ENCODE measurements at regions not wholly inside any gene's neighbourhood (a gene's known extent, or its start where the extent isn't known, plus 50 kb on each side); places are given as distances from the start of the nearest gene placed in this dataset.

DNA sequence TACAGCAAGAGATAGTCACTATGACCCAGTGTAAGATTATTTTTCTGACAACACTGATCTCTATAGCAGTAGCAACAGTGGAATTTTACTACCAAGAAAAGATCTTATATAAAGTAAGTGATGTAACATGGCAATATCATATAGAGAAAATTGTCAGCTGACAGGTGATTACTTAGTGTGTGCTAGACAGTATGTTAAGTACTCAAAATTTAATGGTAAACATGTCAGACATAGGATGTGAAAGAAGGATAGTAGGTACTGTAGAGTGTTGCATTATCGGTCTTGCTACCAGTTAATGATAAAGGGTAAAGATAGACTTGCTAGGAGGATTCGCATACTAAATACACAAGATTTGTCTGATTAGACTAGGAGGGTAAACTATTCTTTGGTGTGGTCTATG is 247.4 kb downstream of the CYLC2 start:
- H3K27me3 ChIP-seq (ENCODE audit: control insufficient read depth in 1 of 2, insufficient read depth in 2 of 2, low read length in 2 of 2) = no peaks in the 10 kb centered on the region
- no TSS peak for BruUV-seq (replicated peaks)
- in situ Hi-C loops (cut with HindIII; ENCODE audit: extremely low pct_ligation_motif_present, low pct_unique_long_range_greater_than_20kb) (no loop called here), intact Hi-C loops (cut with micrococcal nuclease; ENCODE audit: unreplicated experiment) (no loop called here)
- H3K36me3 ChIP-seq (replicated peaks in 1 of 2; ENCODE audit: control insufficient read depth in 1 of 2, insufficient read depth in 2 of 2, low read length in 2 of 2) = no peaks in the 10 kb centered on the region
- POLR2A ChIA-PET = no interaction called here
- no peak overlapping the region for H3K27ac ChIP-seq (ENCODE audit: extremely low read length, insufficient read depth, low read length)
- H3K9ac ChIP-seq (ENCODE audit: insufficient read depth, low read depth, low read length) = no peak overlapping the region
- no peak overlapping the region for H3K4me2 ChIP-seq (ENCODE audit: low read depth, low read length)
- no peak for ATAC-seq
- CTCF ChIA-PET (ENCODE audit: low intra/inter-chr PET ratio, low total read pairs) = no interaction called here
- H3K4me3 ChIP-seq (replicated peaks in 1 of 3; ENCODE audit: insufficient read depth in 1 of 3, low read depth in 2 of 3, low read length in 3 of 3) = no peak overlapping the region
- TF ChIP-seq ZIK1 (CRISPR knock-in tag; IDR thresholded peaks at IDR 0.05; ENCODE audit: borderline replicate concordance, low read depth) (no peak), IKZF4 (CRISPR knock-in tag; IDR thresholded peaks at IDR 0.05; ENCODE audit: borderline replicate concordance, low read depth, not compliant biosample characterization) (no peak), ZNF20 (CRISPR knock-in tag; IDR thresholded peaks at IDR 0.05) (no peak), ZBTB3 (CRISPR knock-in tag; IDR thresholded peaks at IDR 0.05; ENCODE audit: borderline replicate concordance, low read depth) (no peak), ZNF24 (IDR thresholded peaks at IDR 0.05) (no peak), FOXC1 (CRISPR knock-in tag; IDR thresholded peaks at IDR 0.05; ENCODE audit: borderline replicate concordance) (no peak), GATAD1 (CRISPR knock-in tag; IDR thresholded peaks at IDR 0.05) (no peak), JUND (CRISPR knock-in tag; IDR thresholded peaks at IDR 0.05) (no peak), ZNF747 (CRISPR knock-in tag; IDR thresholded peaks at IDR 0.05; ENCODE audit: borderline replicate concordance) (no peak), TOPORS (CRISPR knock-in tag; IDR thresholded peaks at IDR 0.05) (no peak), FOXO4 (CRISPR knock-in tag; conservative IDR thresholded peaks at IDR 0.05) (no peak), SNAI1 (CRISPR knock-in tag; IDR thresholded peaks at IDR 0.05; ENCODE audit: borderline replicate concordance) (no peak)
- TF ChIP-seq, protein P1, sequence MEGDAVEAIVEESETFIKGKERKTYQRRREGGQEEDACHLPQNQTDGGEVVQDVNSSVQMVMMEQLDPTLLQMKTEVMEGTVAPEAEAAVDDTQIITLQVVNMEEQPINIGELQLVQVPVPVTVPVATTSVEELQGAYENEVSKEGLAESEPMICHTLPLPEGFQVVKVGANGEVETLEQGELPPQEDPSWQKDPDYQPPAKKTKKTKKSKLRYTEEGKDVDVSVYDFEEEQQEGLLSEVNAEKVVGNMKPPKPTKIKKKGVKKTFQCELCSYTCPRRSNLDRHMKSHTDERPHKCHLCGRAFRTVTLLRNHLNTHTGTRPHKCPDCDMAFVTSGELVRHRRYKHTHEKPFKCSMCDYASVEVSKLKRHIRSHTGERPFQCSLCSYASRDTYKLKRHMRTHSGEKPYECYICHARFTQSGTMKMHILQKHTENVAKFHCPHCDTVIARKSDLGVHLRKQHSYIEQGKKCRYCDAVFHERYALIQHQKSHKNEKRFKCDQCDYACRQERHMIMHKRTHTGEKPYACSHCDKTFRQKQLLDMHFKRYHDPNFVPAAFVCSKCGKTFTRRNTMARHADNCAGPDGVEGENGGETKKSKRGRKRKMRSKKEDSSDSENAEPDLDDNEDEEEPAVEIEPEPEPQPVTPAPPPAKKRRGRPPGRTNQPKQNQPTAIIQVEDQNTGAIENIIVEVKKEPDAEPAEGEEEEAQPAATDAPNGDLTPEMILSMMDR (CRISPR knock-in tag; IDR thresholded peaks at IDR 0.05) = no peak
- TF ChIP-seq, protein P2, sequence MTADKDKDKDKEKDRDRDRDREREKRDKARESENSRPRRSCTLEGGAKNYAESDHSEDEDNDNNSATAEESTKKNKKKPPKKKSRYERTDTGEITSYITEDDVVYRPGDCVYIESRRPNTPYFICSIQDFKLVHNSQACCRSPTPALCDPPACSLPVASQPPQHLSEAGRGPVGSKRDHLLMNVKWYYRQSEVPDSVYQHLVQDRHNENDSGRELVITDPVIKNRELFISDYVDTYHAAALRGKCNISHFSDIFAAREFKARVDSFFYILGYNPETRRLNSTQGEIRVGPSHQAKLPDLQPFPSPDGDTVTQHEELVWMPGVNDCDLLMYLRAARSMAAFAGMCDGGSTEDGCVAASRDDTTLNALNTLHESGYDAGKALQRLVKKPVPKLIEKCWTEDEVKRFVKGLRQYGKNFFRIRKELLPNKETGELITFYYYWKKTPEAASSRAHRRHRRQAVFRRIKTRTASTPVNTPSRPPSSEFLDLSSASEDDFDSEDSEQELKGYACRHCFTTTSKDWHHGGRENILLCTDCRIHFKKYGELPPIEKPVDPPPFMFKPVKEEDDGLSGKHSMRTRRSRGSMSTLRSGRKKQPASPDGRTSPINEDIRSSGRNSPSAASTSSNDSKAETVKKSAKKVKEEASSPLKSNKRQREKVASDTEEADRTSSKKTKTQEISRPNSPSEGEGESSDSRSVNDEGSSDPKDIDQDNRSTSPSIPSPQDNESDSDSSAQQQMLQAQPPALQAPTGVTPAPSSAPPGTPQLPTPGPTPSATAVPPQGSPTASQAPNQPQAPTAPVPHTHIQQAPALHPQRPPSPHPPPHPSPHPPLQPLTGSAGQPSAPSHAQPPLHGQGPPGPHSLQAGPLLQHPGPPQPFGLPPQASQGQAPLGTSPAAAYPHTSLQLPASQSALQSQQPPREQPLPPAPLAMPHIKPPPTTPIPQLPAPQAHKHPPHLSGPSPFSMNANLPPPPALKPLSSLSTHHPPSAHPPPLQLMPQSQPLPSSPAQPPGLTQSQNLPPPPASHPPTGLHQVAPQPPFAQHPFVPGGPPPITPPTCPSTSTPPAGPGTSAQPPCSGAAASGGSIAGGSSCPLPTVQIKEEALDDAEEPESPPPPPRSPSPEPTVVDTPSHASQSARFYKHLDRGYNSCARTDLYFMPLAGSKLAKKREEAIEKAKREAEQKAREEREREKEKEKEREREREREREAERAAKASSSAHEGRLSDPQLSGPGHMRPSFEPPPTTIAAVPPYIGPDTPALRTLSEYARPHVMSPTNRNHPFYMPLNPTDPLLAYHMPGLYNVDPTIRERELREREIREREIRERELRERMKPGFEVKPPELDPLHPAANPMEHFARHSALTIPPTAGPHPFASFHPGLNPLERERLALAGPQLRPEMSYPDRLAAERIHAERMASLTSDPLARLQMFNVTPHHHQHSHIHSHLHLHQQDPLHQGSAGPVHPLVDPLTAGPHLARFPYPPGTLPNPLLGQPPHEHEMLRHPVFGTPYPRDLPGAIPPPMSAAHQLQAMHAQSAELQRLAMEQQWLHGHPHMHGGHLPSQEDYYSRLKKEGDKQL (CRISPR knock-in tag; IDR thresholded peaks at IDR 0.05; ENCODE audit: low read depth) = no peak
- H4K20me1 ChIP-seq (ENCODE audit: insufficient read depth, low read length) = no peaks in the 10 kb centered on the region
- 0% methylated on average over 2 of the region's 2 CpGs for WGBS (ENCODE audit: low lambda C conversion rate)
- H3K79me2 ChIP-seq (ENCODE audit: insufficient read depth, low read length) = no peaks in the 10 kb centered on the region
- no peak overlapping the region for H2AFZ ChIP-seq (ENCODE audit: low read length)
- no peak for FAIRE-seq
- no peaks in the 10 kb centered on the region for H3K4me1 ChIP-seq (ENCODE audit: insufficient read depth, low read length)
- no peaks in the 10 kb centered on the region for H3K9me3 ChIP-seq (ENCODE audit: low read length)
- no peak for DNase-seq (ENCODE audit: low spot score)
